Hematopoietic multipotent progenitor cell treated with erythropoietin and hydrocortisone succinate and interleukin-3 and kit ligand, for 4 days (in vitro differentiated cells): ENCODE measurements at regions not wholly inside any gene's neighbourhood (a gene's known extent, or its start where the extent isn't known, plus 50 kb on each side); places are given as distances from the start of the nearest gene placed in this dataset.
"Not testable (repeated sequence)": the region's sequence is repeated elsewhere in the genome, so short reads cannot be mapped to it uniquely, and the experiment has no call there.

Experiments
- DNase-seq: peaks from one replicate; pipeline ENCODE4 v3.0.0-alpha.2; 2015

- peak; percentile 77 for DNase-seq
These were observed 384.9 kb downstream of the HLX start for GRCh38 chr1:221263831-221264767.

GRCh38 chr1:221264848-221265247 lies 385.6 kb downstream of the HLX start:
- DNase-seq: no peak

GRCh38 chr1:221268295-221268694 lies 389.1 kb downstream of the HLX start:
- no peak for DNase-seq

GRCh38 chr1:221271701-221272100 lies 392.5 kb downstream of the HLX start:
- DNase-seq: no peak

- DNase-seq: no peak
These were observed 393.7 kb downstream of the HLX start for GRCh38 chr1:221272940-221273339.

- DNase-seq: no peak
These were observed 395.1 kb downstream of the HLX start for GRCh38 chr1:221274373-221274772.

- no peak for DNase-seq
These were observed 397.7 kb downstream of the HLX start for GRCh38 chr1:221276896-221277409.

GRCh38 chr1:221279146-221279545 lies 399.9 kb downstream of the HLX start:
- DNase-seq: no peak

- no peak for DNase-seq
These were observed 404.3 kb downstream of the HLX start for GRCh38 chr1:221283532-221283931.

GRCh38 chr1:221284028-221284427 lies 404.8 kb downstream of the HLX start:
- peak; percentile 13 for DNase-seq

- not testable (repeated sequence) for DNase-seq
These were observed 405.7 kb downstream of the HLX start for GRCh38 chr1:221284991-221285390.

GRCh38 chr1:221285458-221286210 lies 406.4 kb downstream of the HLX start:
- DNase-seq: not testable (repeated sequence)

GRCh38 chr1:221286399-221286798 lies 407.2 kb downstream of the HLX start:
- no peak for DNase-seq

GRCh38 chr1:221289103-221289502 lies 409.9 kb downstream of the HLX start:
- no peak for DNase-seq

- DNase-seq: no peak
These were observed 411.4 kb downstream of the HLX start for GRCh38 chr1:221290669-221291068.

- no peak for DNase-seq
These were observed 411.9 kb downstream of the HLX start for GRCh38 chr1:221291113-221291512.

GRCh38 chr1:221292652-221293051 lies 413.4 kb downstream of the HLX start:
- no peak for DNase-seq

GRCh38 chr1:221294242-221294641 lies 415.0 kb downstream of the HLX start:
- DNase-seq: no peak

GRCh38 chr1:221302357-221302756 lies 423.1 kb downstream of the HLX start:
- DNase-seq: no peak

GRCh38 chr1:221302810-221303209 lies 423.6 kb downstream of the HLX start:
- no peak for DNase-seq

- DNase-seq: no peak
These were observed 424.4 kb downstream of the HLX start for GRCh38 chr1:221303623-221304022.

- DNase-seq: no peak
These were observed 427.0 kb downstream of the HLX start for GRCh38 chr1:221306239-221306638.
